PC-3 (cell line): ENCODE measurements at regions not wholly inside any gene's neighbourhood (a gene's known extent, or its start where the extent isn't known, plus 50 kb on each side); places are given as distances from the start of the nearest gene placed in this dataset.

ENCODE experiments used
- EZH2 ChIP-seq: fragments of 300-600 bp; sonication (generic); IDR thresholded peaks from one replicate; pipeline ENCODE4 v1.6.1; 2017; ENCODE audit warnings: antibody characterized with exemption, mild to moderate bottlenecking, low read length; ENCODE audit not compliant: unreplicated experiment
- EZH2phosphoT487 ChIP-seq: fragments of 300-600 bp; sonication (generic); IDR thresholded peaks from 2 replicates; pipeline ENCODE4 v1.6.1; 2018; ENCODE audit warnings: mild to moderate bottlenecking, antibody characterized with exemption, low read length, borderline replicate concordance
- TF ChIP-seq, protein P1 (sequence below): fragments of 300-600 bp; sonication (generic); conservative IDR thresholded peaks from 2 replicates; pipeline ENCODE4 v1.5.1; 2017; ENCODE audit warnings: antibody characterized with exemption, low read depth, mild to moderate bottlenecking, low read length

DNA sequence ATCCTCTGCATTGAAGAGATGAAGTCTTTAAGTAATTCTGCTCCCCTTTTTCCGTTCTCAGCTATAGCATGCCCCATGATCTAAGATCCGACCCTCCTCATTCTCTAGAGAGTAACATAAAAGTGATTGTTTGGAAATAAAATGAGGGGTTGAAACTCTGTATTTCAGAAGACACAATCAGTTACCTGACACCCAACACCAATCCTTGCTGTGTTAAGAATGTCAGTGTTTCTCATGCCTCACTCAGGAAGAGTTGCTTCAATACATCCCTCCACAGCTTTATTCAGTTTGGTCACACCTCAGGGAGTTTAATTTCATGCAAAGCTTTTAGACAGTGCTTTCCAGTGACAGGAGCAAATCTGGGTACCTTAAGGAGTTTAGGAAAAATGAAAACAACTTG lies 49.9 kb upstream of the RBBP8 start:
- TF ChIP-seq, protein P1, sequence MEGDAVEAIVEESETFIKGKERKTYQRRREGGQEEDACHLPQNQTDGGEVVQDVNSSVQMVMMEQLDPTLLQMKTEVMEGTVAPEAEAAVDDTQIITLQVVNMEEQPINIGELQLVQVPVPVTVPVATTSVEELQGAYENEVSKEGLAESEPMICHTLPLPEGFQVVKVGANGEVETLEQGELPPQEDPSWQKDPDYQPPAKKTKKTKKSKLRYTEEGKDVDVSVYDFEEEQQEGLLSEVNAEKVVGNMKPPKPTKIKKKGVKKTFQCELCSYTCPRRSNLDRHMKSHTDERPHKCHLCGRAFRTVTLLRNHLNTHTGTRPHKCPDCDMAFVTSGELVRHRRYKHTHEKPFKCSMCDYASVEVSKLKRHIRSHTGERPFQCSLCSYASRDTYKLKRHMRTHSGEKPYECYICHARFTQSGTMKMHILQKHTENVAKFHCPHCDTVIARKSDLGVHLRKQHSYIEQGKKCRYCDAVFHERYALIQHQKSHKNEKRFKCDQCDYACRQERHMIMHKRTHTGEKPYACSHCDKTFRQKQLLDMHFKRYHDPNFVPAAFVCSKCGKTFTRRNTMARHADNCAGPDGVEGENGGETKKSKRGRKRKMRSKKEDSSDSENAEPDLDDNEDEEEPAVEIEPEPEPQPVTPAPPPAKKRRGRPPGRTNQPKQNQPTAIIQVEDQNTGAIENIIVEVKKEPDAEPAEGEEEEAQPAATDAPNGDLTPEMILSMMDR: no peak
- TF ChIP-seq EZH2 (no peak), EZH2phosphoT487 (no peak)
